K562 (cell line): ENCODE measurements at regions not wholly inside any gene's neighbourhood (a gene's known extent, or its start where the extent isn't known, plus 50 kb on each side); places are given as distances from the start of the nearest gene placed in this dataset.

Source experiments
- FOXJ3 ChIP-seq: sonication (generic); formaldehyde crosslinking; IDR thresholded peaks from 2 replicates; pipeline ENCODE4 v1.4.0; 2020; ENCODE audit warnings: mild to moderate bottlenecking, missing genetic modification reagents
- POLR2AphosphoS5 ChIP-seq: IDR thresholded peaks from 2 replicates; pipeline ENCODE4 v1.6.1; 2011; ENCODE audit warnings: mild to moderate bottlenecking, low read depth, low read length, moderate library complexity; ENCODE audit not compliant: control insufficient read depth, insufficient read depth
- SREBF1 ChIP-seq: fragments of 150-350 bp; IDR thresholded peaks from 2 replicates; pipeline ENCODE4 v1.6.1; 2014; ENCODE audit warnings: antibody characterized with exemption, low read depth, low read length, borderline replicate concordance
- SRF ChIP-seq, 2 experiments: fragments of 250-450, 450-650 bp in 1 of 2; sonication (Bioruptor Pico) in 1 of 2; sonication (generic) in 1 of 2; formaldehyde crosslinking; IDR thresholded peaks; 2 replicates each; pipeline versions ENCODE4 v1.5.0 to v1.5.1; 2020 to 2022; ENCODE audit warnings: mild to moderate bottlenecking in 1 of 2, missing genetic modification reagents in 1 of 2
- ZC3H8 ChIP-seq: fragments of 450-650 bp; IDR thresholded peaks from 2 replicates; pipeline ENCODE4 v1.6.1; 2017
- TF ChIP-seq, protein P1 (sequence below): sonication (generic); formaldehyde crosslinking; IDR thresholded peaks from 2 replicates; pipeline ENCODE4 v1.8.1; 2022; ENCODE audit warnings: missing genetic modification reagents
- TF ChIP-seq, protein P2 (sequence below): IDR thresholded peaks from 2 replicates; pipeline ENCODE4 v1.6.1; 2016; ENCODE audit warnings: missing genetic modification characterization, missing compliant biosample characterization

DNA sequence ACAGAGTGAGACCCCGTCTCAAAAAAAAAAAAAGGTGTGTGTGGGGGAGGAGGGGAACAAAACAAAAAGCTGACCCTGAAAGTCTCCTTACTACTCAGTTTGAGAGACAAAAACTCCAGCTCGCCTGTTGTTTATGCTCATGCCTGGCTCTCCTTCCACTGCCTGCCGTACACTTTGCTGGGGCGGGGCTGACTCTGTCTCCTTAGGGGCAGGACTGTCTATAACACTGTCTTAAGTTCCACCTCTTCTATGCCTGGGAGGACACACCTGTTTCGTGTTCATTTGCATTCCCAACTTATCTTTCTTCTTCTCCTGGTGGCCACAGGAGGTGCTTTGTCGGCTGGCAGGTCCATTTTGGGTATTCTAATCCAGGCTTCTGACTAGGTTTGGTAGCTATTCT, 81.4 kb downstream of the MTNR1A start:
- TF ChIP-seq FOXJ3 (CRISPR knock-in tag), result no peak
- no peak for TF ChIP-seq ZC3H8
- no peak for TF ChIP-seq POLR2AphosphoS5
- no peak for TF ChIP-seq SRF (CRISPR knock-in tag; IDR thresholded peaks at IDR 0.05)
- TF ChIP-seq, protein P1, sequence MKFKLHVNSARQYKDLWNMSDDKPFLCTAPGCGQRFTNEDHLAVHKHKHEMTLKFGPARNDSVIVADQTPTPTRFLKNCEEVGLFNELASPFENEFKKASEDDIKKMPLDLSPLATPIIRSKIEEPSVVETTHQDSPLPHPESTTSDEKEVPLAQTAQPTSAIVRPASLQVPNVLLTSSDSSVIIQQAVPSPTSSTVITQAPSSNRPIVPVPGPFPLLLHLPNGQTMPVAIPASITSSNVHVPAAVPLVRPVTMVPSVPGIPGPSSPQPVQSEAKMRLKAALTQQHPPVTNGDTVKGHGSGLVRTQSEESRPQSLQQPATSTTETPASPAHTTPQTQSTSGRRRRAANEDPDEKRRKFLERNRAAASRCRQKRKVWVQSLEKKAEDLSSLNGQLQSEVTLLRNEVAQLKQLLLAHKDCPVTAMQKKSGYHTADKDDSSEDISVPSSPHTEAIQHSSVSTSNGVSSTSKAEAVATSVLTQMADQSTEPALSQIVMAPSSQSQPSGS, result no peak
- TF ChIP-seq, protein P2, sequence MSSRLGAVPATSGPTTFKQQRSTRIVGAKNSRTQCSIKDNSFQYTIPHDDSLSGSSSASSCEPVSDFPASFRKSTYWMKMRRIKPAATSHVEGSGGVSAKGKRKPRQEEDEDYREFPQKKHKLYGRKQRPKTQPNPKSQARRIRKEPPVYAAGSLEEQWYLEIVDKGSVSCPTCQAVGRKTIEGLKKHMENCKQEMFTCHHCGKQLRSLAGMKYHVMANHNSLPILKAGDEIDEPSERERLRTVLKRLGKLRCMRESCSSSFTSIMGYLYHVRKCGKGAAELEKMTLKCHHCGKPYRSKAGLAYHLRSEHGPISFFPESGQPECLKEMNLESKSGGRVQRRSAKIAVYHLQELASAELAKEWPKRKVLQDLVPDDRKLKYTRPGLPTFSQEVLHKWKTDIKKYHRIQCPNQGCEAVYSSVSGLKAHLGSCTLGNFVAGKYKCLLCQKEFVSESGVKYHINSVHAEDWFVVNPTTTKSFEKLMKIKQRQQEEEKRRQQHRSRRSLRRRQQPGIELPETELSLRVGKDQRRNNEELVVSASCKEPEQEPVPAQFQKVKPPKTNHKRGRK (tag), result no peak
- no peak for TF ChIP-seq SREBF1
